ENCODE measurements at regions not wholly inside any gene's neighbourhood (a gene's known extent, or its start where the extent isn't known, plus 50 kb on each side); places are given as distances from the start of the nearest gene placed in this dataset.

DNA sequence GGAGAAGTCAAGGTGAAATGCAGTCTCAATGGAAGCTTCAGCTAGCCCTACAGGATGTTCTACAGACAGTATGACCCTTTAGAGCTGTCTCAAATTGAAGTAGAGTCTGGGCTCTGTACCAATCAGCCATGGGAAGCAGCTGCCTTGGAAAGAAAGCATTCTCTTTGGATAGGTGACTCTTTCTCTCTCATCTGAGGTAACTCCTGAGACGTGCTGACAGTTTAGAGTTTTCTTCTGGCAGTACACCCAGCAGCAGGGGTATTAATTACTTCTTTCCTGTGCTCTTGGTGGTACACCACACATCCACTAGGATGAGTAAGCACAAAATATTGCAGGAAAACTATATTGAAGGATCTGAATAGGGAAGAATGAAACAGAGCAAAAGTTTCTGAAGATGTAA lies 329.6 kb upstream of the RGMB start:
- no peak overlapping the region for H3K27ac ChIP-seq (replicated peaks)
- intact Hi-C loops (cut with micrococcal nuclease) = no loop called here
- no peaks in the 10 kb centered on the region for H3K36me3 ChIP-seq
- peaks cover 30% of the 10 kb centered on the region for H3K9me3 ChIP-seq (replicated peaks)
- H3K4me3 ChIP-seq = no peak overlapping the region
- no peaks in the 10 kb centered on the region for H3K27me3 ChIP-seq (ENCODE audit: low read depth)
- no peak for DNase-seq
- TF ChIP-seq, protein P1, sequence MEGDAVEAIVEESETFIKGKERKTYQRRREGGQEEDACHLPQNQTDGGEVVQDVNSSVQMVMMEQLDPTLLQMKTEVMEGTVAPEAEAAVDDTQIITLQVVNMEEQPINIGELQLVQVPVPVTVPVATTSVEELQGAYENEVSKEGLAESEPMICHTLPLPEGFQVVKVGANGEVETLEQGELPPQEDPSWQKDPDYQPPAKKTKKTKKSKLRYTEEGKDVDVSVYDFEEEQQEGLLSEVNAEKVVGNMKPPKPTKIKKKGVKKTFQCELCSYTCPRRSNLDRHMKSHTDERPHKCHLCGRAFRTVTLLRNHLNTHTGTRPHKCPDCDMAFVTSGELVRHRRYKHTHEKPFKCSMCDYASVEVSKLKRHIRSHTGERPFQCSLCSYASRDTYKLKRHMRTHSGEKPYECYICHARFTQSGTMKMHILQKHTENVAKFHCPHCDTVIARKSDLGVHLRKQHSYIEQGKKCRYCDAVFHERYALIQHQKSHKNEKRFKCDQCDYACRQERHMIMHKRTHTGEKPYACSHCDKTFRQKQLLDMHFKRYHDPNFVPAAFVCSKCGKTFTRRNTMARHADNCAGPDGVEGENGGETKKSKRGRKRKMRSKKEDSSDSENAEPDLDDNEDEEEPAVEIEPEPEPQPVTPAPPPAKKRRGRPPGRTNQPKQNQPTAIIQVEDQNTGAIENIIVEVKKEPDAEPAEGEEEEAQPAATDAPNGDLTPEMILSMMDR (IDR thresholded peaks at IDR 0.05; ENCODE audit: borderline replicate concordance) = no peak
- H3K4me1 ChIP-seq = no peaks in the 10 kb centered on the region

DNA sequence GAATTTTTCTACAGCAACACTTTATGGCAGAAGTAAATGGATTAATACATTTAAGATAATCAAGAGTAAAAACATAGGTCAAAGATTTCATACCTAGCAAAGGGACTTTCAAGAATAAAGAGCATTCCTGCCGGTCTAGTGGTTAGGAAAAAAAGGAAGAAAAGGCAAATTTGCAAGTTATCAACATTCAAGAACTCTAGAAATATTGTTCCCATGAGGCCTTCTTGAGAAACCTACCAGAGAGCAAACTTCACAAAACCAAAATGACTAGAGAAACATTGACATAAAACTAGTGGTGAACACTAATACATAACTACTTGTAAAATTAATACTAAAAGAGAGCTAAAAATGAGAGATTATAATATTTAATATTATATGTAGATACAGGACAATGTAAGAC lies 320.2 kb upstream of the RGMB start:
- H3K4me3 ChIP-seq = no peak overlapping the region
- no peaks in the 10 kb centered on the region for H3K36me3 ChIP-seq
- H3K27ac ChIP-seq (replicated peaks) = no peak overlapping the region
- intact Hi-C loops (cut with micrococcal nuclease) = no loop called here
- DNase-seq = no peak
- no peaks in the 10 kb centered on the region for H3K4me1 ChIP-seq
- TF ChIP-seq, protein P1 (IDR thresholded peaks at IDR 0.05; ENCODE audit: borderline replicate concordance) = no peak
- no peaks in the 10 kb centered on the region for H3K27me3 ChIP-seq (ENCODE audit: low read depth)
- no peaks in the 10 kb centered on the region for H3K9me3 ChIP-seq (replicated peaks)

DNA sequence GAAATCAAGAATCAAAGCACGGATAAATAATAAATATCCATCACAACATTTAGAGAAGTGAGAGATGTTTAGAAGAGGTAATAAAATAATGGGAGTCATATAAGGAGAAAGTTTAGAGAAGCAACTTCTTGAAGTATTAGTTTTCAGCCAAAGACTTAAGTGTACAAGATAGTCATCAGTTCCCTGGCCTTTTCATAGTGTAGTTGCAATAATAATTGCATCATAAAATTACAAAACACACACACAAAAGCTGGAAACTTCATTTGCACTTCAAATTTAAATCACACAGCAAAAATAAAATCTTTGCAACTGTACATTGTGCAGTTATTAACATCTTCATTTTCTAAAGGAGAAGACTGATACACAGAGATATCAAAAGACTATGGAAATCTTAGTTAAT lies 319.1 kb upstream of the RGMB start:
- TF ChIP-seq, protein P1 (IDR thresholded peaks at IDR 0.05; ENCODE audit: borderline replicate concordance) = no peak
- intact Hi-C loops (cut with micrococcal nuclease) = no loop called here
- Histone ChIP-seq H3K9me3 (replicated peaks) (no peaks in the 10 kb centered on the region), H3K27ac (replicated peaks) (no peak overlapping the region), H3K27me3 (ENCODE audit: low read depth) (no peaks in the 10 kb centered on the region), H3K4me1 (no peaks in the 10 kb centered on the region), H3K4me3 (no peak overlapping the region), H3K36me3 (no peaks in the 10 kb centered on the region)
- no peak for DNase-seq

DNA sequence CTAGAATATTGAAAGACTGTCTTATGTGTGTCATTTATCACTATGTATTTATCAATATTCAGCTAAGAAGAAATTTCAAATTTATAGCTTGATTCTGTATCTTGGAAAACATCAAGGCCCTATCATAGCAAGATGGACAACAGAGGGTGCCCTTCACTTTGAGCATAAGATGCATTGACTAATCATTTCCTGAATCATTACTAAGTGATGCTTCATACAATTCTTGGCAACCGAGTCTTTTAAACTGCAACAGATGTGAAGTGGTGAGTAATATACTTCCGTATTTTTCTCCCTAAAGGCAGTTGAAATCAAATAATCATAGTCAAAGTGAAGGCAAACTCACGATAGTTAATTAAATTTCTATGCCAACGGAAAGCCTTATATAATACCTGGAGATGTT lies 318.6 kb upstream of the RGMB start:
- Histone ChIP-seq H3K4me3 (no peak overlapping the region), H3K27me3 (ENCODE audit: low read depth) (no peaks in the 10 kb centered on the region), H3K9me3 (replicated peaks) (no peaks in the 10 kb centered on the region), H3K4me1 (no peaks in the 10 kb centered on the region), H3K36me3 (no peaks in the 10 kb centered on the region), H3K27ac (replicated peaks) (no peak overlapping the region)
- TF ChIP-seq, protein P1 (IDR thresholded peaks at IDR 0.05; ENCODE audit: borderline replicate concordance) = no peak
- no peak for DNase-seq
- intact Hi-C loops (cut with micrococcal nuclease) = no loop called here

DNA sequence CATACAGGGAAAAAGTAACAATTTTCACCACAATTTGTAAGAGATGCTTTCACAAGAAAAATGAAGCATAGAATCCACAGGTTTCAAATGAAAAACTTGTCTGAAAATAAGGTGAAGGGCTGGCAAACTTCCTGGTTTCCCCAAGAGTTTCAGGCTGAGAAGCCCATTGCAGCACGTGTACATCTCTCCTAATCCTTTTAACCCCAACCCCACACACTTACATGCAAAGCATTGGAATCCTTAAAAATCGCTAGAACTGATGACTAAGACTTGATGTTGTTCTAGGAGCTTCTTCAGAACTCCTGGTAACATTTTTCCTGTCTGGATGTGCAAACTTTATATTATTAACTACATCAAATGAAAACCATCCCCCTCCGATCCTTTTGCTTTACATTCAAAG lies 317.8 kb upstream of the RGMB start:
- no peaks in the 10 kb centered on the region for H3K27me3 ChIP-seq (ENCODE audit: low read depth)
- intact Hi-C loops (cut with micrococcal nuclease) = no loop called here
- H3K4me1 ChIP-seq = no peaks in the 10 kb centered on the region
- H3K27ac ChIP-seq (replicated peaks) = no peak overlapping the region
- no peaks in the 10 kb centered on the region for H3K36me3 ChIP-seq
- TF ChIP-seq, protein P1 (IDR thresholded peaks at IDR 0.05; ENCODE audit: borderline replicate concordance) = no peak
- H3K4me3 ChIP-seq = no peak overlapping the region
- no peaks in the 10 kb centered on the region for H3K9me3 ChIP-seq (replicated peaks)
- DNase-seq = no peak

DNA sequence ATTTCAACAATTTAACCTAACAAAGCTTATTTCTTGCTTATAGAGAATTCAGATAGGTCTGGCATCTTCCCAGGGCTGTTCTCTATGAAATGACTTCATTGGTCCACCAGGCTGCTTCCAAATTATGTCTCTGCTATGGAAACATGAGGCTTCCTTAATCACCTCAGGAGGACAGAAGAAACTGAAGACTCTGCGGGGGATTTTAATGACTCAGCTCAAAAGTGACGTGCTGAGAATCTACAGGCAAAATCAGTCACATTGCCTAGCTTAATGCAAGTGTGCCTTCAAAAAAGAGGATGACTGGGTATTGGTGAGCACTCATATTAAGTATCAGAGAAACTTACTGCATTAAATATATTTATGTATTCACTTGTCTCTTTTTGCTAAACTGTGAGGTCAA lies 315.5 kb upstream of the RGMB start:
- TF ChIP-seq, protein P1 (IDR thresholded peaks at IDR 0.05; ENCODE audit: borderline replicate concordance) = no peak
- no peaks in the 10 kb centered on the region for H3K9me3 ChIP-seq (replicated peaks)
- DNase-seq = no peak
- no peaks in the 10 kb centered on the region for H3K36me3 ChIP-seq
- no peak overlapping the region for H3K27ac ChIP-seq (replicated peaks)
- no peak overlapping the region for H3K4me3 ChIP-seq
- intact Hi-C loops (cut with micrococcal nuclease) = no loop called here
- no peaks in the 10 kb centered on the region for H3K27me3 ChIP-seq (ENCODE audit: low read depth)
- no peaks in the 10 kb centered on the region for H3K4me1 ChIP-seq
